ENCODE measurements at regions not wholly inside any gene's neighbourhood (a gene's known extent, or its start where the extent isn't known, plus 50 kb on each side); places are given as distances from the start of the nearest gene placed in this dataset.
"Not testable (repeated sequence)": the region's sequence is repeated elsewhere in the genome, so short reads cannot be mapped to it uniquely, and the experiment has no call there.

- in situ Hi-C loops (cut with HindIII; ENCODE audit: low sequenced_read_pairs) = no loop called here
Measured at GRCh38 chr4:126853715-126854114, 779.0 kb upstream of the INTU start.

- in situ Hi-C loops (cut with HindIII; ENCODE audit: low sequenced_read_pairs) = no loop called here
Measured at GRCh38 chr4:126856906-126857305, 775.9 kb upstream of the INTU start.

- in situ Hi-C loops (cut with HindIII; ENCODE audit: low sequenced_read_pairs) = no loop called here
Measured at GRCh38 chr4:126859314-126859713, 773.4 kb upstream of the INTU start.

- in situ Hi-C loops (cut with HindIII; ENCODE audit: low sequenced_read_pairs) = no loop called here
Measured at GRCh38 chr4:126859872-126860271, 772.9 kb upstream of the INTU start.

- in situ Hi-C loops (cut with HindIII; ENCODE audit: low sequenced_read_pairs) = no loop called here
Measured at GRCh38 chr4:126860308-126860707, 772.4 kb upstream of the INTU start.

GRCh38 chr4:126869967-126870366 is 762.8 kb upstream of the INTU start:
- in situ Hi-C loops (cut with HindIII; ENCODE audit: low sequenced_read_pairs) = no loop called here

- in situ Hi-C loops (cut with HindIII; ENCODE audit: low sequenced_read_pairs) = no loop called here
Measured at GRCh38 chr4:126871810-126872209, 760.9 kb upstream of the INTU start.

- in situ Hi-C loops (cut with HindIII; ENCODE audit: low sequenced_read_pairs) = no loop called here
Measured at GRCh38 chr4:126874533-126874932, 758.2 kb upstream of the INTU start.

- in situ Hi-C loops (cut with HindIII; ENCODE audit: low sequenced_read_pairs) = loop anchor here (5.0 kb wide), 1 partner anchor 88 kb away; no protein-coding TSS in a partner anchor
Measured at GRCh38 chr4:126888968-126889367, 743.8 kb upstream of the INTU start.

GRCh38 chr4:126890383-126890782 is 742.4 kb upstream of the INTU start:
- in situ Hi-C loops (cut with HindIII; ENCODE audit: low sequenced_read_pairs) = no loop called here

- in situ Hi-C loops (cut with HindIII; ENCODE audit: low sequenced_read_pairs) = no loop called here
Measured at GRCh38 chr4:126890994-126891393, 741.8 kb upstream of the INTU start.

- in situ Hi-C loops (cut with HindIII; ENCODE audit: low sequenced_read_pairs) = no loop called here
Measured at GRCh38 chr4:126894963-126895362, 737.8 kb upstream of the INTU start.

GRCh38 chr4:126895988-126896570 is 736.7 kb upstream of the INTU start:
- in situ Hi-C loops (cut with HindIII; ENCODE audit: low sequenced_read_pairs) = no loop called here

GRCh38 chr4:126897038-126897437 is 735.7 kb upstream of the INTU start:
- in situ Hi-C loops (cut with HindIII; ENCODE audit: low sequenced_read_pairs) = no loop called here

GRCh38 chr4:126898815-126899214 is 733.9 kb upstream of the INTU start:
- in situ Hi-C loops (cut with HindIII; ENCODE audit: low sequenced_read_pairs) = no loop called here

- in situ Hi-C loops (cut with HindIII; ENCODE audit: low sequenced_read_pairs) = no loop called here
Measured at GRCh38 chr4:126899331-126899801, 733.4 kb upstream of the INTU start.

GRCh38 chr4:126906466-126906865 is 726.3 kb upstream of the INTU start:
- in situ Hi-C loops (cut with HindIII; ENCODE audit: low sequenced_read_pairs) = no loop called here

- in situ Hi-C loops (cut with HindIII; ENCODE audit: low sequenced_read_pairs) = no loop called here
Measured at GRCh38 chr4:126907389-126907788, 725.4 kb upstream of the INTU start.

GRCh38 chr4:126916049-126916625 is 716.6 kb upstream of the INTU start:
- in situ Hi-C loops (cut with HindIII; ENCODE audit: low sequenced_read_pairs) = no loop called here

GRCh38 chr4:126916626-126917140 is 716.1 kb upstream of the INTU start:
- in situ Hi-C loops (cut with HindIII; ENCODE audit: low sequenced_read_pairs) = no loop called here

- in situ Hi-C loops (cut with HindIII; ENCODE audit: low sequenced_read_pairs) = not testable (repeated sequence)
Measured at GRCh38 chr4:126922328-126922938, 710.3 kb upstream of the INTU start.

- in situ Hi-C loops (cut with HindIII; ENCODE audit: low sequenced_read_pairs) = no loop called here
Measured at GRCh38 chr4:126924237-126924636, 708.5 kb upstream of the INTU start.

All from endothelial cell of hepatic sinusoid (primary cell).